H1 (cell line): ENCODE measurements at regions not wholly inside any gene's neighbourhood (a gene's known extent, or its start where the extent isn't known, plus 50 kb on each side); places are given as distances from the start of the nearest gene placed in this dataset.

Experiments
- ASH2L ChIP-seq: fragments of 200-600, 300-600 bp; sonication (generic); IDR thresholded peaks from one replicate; pipeline ENCODE4 v1.7.1; 2017; ENCODE audit warnings: low read length
- ATF3 ChIP-seq: IDR thresholded peaks from 2 replicates; pipeline ENCODE4 v1.6.1; 2011; ENCODE audit warnings: low read depth, mild to moderate bottlenecking, low read length; ENCODE audit not compliant: insufficient read depth
- BACH1 ChIP-seq: IDR thresholded peaks from 2 replicates; pipeline ENCODE4 v1.6.1; 2012; ENCODE audit warnings: low read length, improper control_type of control experiment
- BCL11A ChIP-seq, 2 experiments: IDR thresholded peaks; one replicate each; pipeline ENCODE4 v1.6.1; 2011; ENCODE audit warnings: low read depth in 2 of 2, low read length in 2 of 2, mild to moderate bottlenecking in 2 of 2
- CEBPB ChIP-seq: IDR thresholded peaks from 2 replicates; pipeline ENCODE4 v1.6.1; 2012; ENCODE audit warnings: low read depth, low read length
- CHD2 ChIP-seq: IDR thresholded peaks from 2 replicates; pipeline ENCODE4 v1.6.1; 2012; ENCODE audit warnings: low read length, improper control_type of control experiment
- CREB1 ChIP-seq: IDR thresholded peaks from 2 replicates; pipeline ENCODE4 v1.6.1; 2012; ENCODE audit warnings: inconsistent platforms
- EP300 ChIP-seq, 2 experiments: IDR thresholded peaks; 1 replicate in 1 of 2; 2 replicates in 1 of 2; pipeline ENCODE4 v1.6.1; 2011 to 2012; ENCODE audit warnings: low read depth in 2 of 2, low read length in 2 of 2, mild to moderate bottlenecking in 2 of 2, borderline replicate concordance in 1 of 2, inconsistent platforms in 1 of 2, moderate library complexity in 1 of 2
- EZH2 ChIP-seq: fragments of 200-600 bp; sonication (generic); IDR thresholded peaks from 2 replicates; pipeline ENCODE4 v1.7.1; 2012; ENCODE audit warnings: low read depth, mild to moderate bottlenecking, moderate library complexity, low read length, inconsistent platforms; ENCODE audit not compliant: severe bottlenecking
- HDAC2 ChIP-seq, 2 experiments: fragments of 300-600 bp in 1 of 2; sonication (generic) in 1 of 2; IDR thresholded peaks; 2 replicates each; pipeline ENCODE4 v1.6.1; 2011 to 2012; ENCODE audit warnings: low read depth in 2 of 2, low read length in 2 of 2, mild to moderate bottlenecking in 2 of 2, moderate library complexity in 2 of 2, borderline replicate concordance in 1 of 2, inconsistent platforms in 1 of 2
- POLR2A ChIP-seq, 2 experiments: IDR thresholded peaks; 1 replicate in 1 of 2; 2 replicates in 1 of 2; pipeline ENCODE4 v1.6.1; 2011; ENCODE audit warnings: low read depth in 2 of 2, low read length in 2 of 2, mild to moderate bottlenecking in 2 of 2; ENCODE audit errors: control extremely low read depth in 1 of 2
- POU5F1 ChIP-seq: IDR thresholded peaks from 2 replicates; pipeline ENCODE4 v1.6.1; 2011; ENCODE audit warnings: low read depth, mild to moderate bottlenecking, low read length, moderate library complexity
- TF ChIP-seq, protein P1 (sequence below), 3 experiments: IDR thresholded peaks; 1 replicate in 2 of 3; 2 replicates in 1 of 3; pipeline versions ENCODE4 v1.5.1 to v1.6.1; 2011; ENCODE audit warnings: low read length in 3 of 3, mild to moderate bottlenecking in 3 of 3, inconsistent platforms in 2 of 3, low read depth in 1 of 3, moderate library complexity in 1 of 3; ENCODE audit not compliant: insufficient read depth in 1 of 3; ENCODE audit errors: control extremely low read depth in 1 of 3
- TF ChIP-seq, protein P2 (sequence below): IDR thresholded peaks from 2 replicates; pipeline ENCODE4 v1.6.1; 2012; ENCODE audit warnings: inconsistent platforms

DNA sequence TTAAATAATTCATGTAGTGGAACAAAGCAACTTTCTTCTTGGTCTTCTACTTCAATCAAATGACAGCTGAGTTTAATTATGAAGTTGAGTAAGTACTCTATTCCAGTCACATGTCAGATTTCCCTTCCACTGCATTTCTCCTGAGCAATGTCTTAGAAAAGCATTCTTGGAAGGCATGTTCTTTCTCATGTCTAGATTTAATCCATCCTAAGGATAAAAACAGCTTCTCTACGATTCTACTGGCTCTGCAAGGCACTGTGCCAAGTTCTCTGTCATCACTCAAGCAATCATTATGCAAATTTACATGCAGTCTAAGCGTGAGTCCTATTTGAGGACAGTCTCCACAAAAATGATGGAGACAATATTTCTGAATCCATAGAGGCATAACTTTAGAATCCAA, 142.4 kb downstream of the YIPF5 start:
- no peak for TF ChIP-seq BACH1
- TF ChIP-seq POLR2A (IDR thresholded peaks at IDR 0.05; ENCODE audit: control extremely low read depth in 1 of 2, low read depth in 2 of 2, low read length in 2 of 2), result no peak
- TF ChIP-seq ASH2L, result no peak
- no peak for TF ChIP-seq HDAC2 (IDR thresholded peaks at IDR 0.05; ENCODE audit: borderline replicate concordance in 1 of 2, low read depth in 2 of 2, low read length in 2 of 2)
- TF ChIP-seq, protein P1, sequence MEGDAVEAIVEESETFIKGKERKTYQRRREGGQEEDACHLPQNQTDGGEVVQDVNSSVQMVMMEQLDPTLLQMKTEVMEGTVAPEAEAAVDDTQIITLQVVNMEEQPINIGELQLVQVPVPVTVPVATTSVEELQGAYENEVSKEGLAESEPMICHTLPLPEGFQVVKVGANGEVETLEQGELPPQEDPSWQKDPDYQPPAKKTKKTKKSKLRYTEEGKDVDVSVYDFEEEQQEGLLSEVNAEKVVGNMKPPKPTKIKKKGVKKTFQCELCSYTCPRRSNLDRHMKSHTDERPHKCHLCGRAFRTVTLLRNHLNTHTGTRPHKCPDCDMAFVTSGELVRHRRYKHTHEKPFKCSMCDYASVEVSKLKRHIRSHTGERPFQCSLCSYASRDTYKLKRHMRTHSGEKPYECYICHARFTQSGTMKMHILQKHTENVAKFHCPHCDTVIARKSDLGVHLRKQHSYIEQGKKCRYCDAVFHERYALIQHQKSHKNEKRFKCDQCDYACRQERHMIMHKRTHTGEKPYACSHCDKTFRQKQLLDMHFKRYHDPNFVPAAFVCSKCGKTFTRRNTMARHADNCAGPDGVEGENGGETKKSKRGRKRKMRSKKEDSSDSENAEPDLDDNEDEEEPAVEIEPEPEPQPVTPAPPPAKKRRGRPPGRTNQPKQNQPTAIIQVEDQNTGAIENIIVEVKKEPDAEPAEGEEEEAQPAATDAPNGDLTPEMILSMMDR (IDR thresholded peaks at IDR 0.05; ENCODE audit: control extremely low read depth in 1 of 3, insufficient read depth in 1 of 3, low read depth in 1 of 3, low read length in 3 of 3), result no peak
- TF ChIP-seq EP300 (IDR thresholded peaks at IDR 0.05; ENCODE audit: borderline replicate concordance in 1 of 2, low read depth in 2 of 2, low read length in 2 of 2), result no peak
- no peak for TF ChIP-seq EZH2
- TF ChIP-seq, protein P2, sequence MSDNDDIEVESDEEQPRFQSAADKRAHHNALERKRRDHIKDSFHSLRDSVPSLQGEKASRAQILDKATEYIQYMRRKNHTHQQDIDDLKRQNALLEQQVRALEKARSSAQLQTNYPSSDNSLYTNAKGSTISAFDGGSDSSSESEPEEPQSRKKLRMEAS, result no peak
- no peak for TF ChIP-seq CREB1
- no peak for TF ChIP-seq POU5F1
- no peak for TF ChIP-seq BCL11A (IDR thresholded peaks at IDR 0.05; ENCODE audit: low read depth in 2 of 2, low read length in 2 of 2)
- TF ChIP-seq ATF3, result no peak
- TF ChIP-seq CEBPB, result no peak
- no peak for TF ChIP-seq CHD2
